Right forelimb (tissue), 1 donor: ENCODE measurements at regions not wholly inside any gene's neighbourhood (a gene's known extent, or its start where the extent isn't known, plus 50 kb on each side); places are given as distances from the start of the nearest gene placed in this dataset.
A peak's percentile ranks its signal among the peaks of the same experiment; 100 is the strongest.
"Not testable (repeated sequence)": the region's sequence is repeated elsewhere in the genome, so short reads cannot be mapped to it uniquely, and the experiment has no call there.

Experiments
- DNase-seq: peaks from one replicate; pipeline ENCODE4 v3.0.0-alpha.2; 2018

DNA sequence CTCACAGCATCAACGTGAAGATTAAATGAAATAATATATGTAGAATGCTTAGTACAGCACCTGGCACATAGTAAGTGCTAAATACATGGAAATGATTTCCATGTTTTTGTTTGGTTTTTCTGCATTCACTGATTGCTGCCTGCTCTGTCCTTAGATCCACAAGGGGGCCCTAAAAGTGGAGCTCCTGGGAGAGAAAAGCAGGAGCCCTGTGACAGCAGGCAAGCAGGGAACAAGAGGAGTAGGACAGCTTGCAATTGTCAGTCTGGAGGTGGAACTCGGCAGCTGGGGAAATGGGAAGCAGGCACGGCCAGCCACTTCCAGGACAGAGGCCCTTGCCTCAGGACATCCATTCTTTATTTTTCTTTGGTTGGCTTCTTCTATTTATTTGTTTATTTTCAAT lies 292.9 kb downstream of the BMP4 start:
- no peak for DNase-seq

DNA sequence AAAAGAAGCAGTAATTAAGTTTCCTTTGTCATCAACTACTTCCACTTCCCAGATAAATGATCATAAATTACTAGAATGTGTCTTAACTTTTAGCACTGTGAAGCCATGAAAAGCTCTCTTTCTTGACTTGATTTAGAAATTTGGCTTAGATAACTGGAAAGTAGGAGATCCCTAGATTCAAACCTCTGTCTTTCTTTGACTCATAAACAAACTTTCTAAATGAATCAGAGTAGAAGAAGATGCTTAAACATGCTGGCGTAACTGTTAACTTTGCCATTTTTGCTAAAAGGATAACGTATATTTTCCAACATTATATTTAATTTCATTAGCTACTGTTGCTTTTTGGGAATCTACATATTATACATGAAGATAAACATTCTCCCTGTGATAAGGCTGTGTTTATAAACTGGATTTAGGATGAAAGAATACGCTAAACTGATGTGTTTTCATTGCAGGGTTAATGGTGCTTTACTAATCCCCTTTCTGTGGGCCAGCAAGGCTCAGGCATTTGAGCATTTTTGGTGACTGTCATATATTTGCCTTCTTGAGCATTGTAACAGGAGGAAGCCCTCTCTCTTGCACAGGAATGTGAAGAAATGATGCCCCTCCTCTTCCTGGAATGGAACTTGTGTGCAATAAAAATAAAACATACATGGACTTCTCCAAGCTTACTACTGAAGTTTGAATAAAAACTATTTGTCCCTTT lies 301.4 kb downstream of the BMP4 start:
- DNase-seq: no peak

DNA sequence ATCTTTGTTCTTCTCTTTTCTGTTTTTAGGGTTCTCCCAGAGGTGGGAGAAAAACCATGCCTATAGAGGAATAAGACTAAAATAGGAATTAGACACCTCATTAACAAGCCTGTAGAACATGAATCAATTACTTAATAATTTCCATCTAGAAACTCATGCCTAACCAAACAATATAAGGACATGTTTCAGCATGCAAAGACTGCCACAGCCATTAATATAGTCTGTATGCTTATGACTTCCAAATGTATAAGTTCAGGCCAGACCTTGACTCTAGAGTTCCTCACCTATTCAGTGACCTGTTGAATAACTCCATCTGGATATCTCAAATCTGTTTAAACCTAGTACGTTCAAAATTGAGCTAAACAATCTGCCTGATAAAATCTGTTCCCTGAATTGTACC lies 304.6 kb downstream of the BMP4 start:
- no peak for DNase-seq

DNA sequence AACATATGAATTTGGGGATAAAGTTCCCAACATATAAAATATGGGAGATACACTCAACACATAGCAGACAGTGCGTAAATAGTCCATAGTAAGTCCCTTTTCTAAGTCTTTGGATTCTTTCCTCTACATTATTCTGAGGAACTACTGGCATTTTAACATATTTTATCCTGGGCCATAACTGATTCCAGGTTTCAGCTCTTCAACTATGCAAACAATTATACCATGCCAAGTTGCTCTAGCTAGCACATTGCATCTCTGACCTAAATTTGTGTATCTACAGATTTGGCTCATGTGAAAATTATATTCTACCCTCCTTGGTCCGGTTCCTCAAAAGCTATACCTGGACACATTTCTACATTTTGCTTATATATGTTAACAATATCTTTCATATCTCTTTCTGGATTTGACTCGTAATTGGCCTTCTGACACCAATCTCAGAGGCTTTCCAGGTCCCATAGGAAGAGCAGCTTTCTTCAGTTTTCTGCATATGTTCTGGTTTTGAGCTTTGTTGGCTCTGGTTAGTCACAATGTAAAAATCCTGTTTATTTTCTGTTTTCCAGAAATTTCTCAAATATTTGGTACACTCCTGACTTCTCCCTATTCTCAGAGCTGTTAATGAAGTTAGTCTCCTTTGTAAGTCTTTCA lies 305.4 kb downstream of the BMP4 start:
- DNase-seq: no peak

DNA sequence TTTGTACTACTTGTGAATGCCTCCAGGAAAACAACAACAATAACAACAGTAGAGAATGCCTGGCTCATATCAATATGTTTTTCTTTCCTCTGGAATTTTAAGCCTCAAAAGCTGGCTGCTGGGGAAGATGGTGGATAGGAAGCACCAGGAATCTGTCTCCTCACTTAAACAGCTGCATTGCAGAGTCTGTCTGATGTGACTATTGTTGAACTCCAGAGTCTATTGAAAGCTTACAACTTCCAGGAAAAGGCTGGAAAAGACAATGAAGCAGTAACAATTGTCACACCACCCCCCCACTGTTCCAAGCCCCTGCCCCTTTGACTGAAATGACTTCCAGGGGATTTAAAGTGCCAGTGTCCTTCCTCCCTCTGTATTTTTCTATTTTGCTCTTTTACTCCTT lies 309.7 kb downstream of the BMP4 start:
- no peak for DNase-seq

DNA sequence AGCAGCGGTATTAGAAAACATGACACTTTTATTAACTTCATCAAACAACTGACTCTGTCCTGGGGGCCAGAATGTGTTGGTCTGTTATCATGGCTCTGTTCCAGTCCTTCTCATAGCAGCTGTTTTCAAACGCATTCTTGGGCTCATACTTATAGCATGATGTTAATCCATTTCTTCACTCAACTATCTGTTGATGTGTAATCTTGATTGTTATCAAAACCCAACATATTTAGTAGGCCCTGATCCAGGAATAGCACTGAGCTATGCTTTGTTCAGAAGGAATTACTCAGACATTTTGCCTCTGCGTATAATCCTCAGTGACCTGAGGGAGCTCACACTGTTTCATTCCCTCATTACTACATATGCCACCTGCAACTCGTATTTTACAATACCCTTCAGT lies 315.9 kb downstream of the BMP4 start:
- no peak for DNase-seq

DNA sequence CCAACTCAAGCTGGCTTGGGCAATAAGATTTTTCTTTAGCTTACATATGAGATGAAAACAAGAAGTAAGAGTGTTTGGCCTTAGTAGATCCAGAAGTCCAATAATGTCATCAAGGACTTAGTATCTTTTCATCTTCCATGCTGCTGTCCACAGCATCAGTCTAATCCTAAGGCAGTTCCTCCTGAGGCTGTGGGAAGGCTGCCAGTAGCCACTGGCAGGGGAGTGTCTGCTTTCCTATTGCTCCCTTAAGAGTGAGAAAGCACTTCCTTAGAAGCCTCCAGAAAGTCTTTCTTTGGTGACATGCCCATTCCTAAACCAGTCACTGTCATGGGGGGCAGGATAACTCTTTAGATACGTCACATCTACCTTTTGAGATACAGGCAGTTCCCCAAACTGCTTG lies 317.7 kb downstream of the BMP4 start:
- no peak for DNase-seq

DNA sequence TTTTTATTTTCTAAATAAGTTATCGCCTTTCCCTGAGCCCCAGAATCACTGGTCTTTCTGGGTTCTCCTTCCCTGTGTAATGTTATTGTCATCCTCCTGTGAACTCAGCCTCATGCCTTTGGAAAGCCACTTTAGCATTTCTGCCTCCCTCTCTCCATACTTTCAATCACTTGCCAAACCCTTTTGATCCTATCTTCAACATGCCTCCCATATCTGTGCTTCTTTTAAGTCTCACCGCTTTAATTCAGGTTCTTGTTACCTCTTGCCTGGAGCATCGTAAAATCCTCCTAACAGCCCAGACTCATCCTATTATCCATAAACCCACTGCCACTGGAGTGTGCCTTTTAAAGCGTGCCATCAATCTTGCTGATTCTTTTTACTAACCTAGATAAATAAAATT lies 321.8 kb downstream of the BMP4 start:
- no peak for DNase-seq

DNA sequence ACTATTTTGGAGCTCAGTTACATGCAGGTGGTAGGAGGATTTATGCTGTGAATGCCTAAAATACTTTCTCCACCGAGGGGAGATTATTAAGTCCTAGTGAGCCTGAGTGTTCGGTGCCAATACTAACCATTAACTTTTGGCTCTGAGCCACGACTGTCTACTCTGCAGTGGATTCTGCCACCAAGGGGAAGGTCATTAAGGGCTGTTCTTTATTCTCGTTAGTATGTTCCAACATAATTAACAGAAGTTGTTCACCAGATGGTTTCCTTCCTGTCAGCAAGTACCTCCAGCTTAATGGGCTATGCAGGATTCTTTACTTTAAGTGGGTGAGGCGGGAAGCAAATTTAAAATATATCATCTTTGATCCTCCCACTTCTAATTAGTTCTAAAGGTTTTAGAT lies 326.3 kb downstream of the BMP4 start:
- DNase-seq: no peak

DNA sequence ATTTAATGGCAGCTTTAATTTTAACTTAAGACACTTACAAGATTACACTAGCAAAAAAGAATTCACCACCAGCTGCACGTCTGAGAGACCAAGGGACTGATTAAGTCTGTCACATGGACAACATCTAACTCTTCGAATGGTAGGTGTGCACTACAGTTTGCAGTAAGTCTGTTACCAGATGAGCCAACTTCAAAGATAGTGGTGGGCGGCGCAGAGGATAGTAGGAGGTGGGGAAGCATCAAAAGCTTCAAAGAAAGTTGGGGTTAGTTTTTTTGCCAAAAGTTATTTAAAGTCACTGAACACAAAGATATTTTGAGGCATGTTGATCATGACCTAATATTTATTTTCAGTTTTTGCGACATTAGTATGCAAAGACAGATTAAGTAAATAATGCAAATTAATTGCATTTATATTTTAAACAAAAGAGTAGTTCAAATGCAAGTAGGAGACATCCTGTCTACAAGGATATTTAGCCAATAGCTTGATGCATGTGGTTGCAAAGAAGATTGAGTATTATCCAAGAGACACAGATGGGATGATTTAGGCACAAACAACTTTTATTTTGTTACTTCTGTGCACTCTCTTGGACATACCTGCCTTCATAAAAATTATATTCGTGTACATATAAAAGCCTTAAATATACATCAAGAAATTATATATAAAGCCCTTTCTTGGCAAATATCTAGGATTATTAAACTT lies 327.7 kb downstream of the BMP4 start:
- no peak for DNase-seq

DNA sequence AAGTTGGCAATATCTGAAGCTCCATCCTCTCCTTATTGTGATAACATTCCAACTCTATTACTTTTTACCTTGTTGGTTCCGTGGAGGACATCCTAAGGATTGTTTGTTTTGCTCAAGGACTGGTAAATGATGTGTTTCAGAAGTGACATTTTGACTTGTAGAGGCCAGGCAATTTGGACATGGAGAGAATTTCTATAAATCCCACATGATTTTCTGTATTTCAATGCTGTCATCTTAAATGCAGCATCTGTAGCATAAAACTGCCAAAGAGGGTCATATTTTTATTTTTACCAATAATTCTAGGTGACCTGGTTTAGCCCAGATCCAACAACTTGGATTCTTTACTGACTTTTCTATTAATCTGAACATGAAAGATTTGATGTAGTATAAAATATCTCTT lies 328.4 kb downstream of the BMP4 start:
- DNase-seq: no peak

DNA sequence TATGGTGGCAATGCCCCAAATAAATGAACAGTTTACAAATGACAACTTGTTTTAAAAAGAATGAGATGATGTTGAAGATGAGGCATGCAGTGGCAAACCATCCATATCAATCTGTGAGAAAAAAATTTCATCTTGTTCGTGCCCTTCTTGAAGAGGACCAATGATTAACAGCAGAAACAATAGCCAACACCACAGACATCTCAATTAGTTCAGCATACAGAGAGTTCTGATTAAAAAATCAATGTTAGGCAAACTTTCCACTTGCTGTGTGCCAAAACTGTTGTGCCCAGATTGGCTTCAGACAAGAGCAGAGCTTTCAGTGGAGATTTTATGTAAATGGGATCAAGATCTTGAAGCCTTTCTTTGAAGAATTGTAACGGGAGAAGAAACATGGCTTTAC lies 329.9 kb downstream of the BMP4 start:
- DNase-seq: no peak

DNA sequence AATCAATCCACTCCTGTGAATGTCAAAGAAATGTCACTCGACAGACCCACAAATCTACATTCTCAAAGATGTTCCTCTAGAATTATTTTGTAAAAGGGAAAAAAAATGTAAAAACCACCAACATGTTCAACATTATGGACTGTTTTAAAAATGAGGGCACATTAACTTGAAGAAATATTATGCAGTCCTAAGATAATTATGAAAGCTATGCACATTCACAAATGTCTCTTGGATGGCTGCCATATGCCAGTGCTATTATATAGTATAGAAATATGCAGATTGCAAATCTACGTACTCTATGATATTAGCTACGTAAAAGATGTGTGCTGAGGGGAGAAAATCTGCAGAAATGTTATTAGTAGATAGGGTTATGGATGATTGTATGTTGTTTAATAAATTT lies 334.2 kb downstream of the BMP4 start:
- no peak for DNase-seq

DNA sequence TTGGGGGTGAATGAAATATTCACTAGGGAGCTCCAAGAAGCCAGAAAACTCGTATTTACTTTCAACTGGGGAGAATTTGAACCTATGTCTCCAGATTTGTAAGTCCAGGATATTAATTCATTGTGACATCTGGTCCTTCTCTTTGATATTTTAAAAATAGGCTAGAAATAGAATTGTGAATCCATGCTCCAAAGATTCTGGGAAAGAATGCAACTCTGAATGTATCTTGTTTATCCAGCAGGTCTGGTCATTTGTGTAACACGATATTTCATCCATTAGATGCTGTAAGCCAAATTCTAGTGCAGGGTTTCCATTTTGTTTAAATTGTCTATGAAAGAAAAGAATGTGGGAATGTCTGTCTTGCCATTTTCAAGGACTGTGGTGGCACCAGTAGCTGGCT lies 334.7 kb downstream of the BMP4 start:
- DNase-seq: no peak

DNA sequence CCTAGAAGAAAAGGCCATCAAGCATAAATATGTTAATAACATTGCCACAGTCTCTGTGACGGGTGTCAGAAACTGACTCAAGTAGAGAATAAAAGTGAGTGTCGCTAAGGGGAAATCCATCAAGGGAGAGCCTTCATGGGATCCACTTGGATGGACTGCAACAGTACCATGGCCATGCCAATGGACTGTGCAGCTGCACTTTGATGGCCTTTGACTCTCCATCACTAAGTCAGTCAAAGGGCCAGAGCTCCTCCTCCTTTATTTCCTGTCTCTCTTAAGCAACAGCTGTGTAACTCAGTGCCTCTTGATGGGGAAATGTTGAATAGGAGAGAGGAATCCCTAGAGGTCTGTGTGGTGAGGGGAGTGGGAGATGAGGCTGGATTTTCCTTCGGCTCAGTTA lies 335.2 kb downstream of the BMP4 start:
- DNase-seq: no peak

DNA sequence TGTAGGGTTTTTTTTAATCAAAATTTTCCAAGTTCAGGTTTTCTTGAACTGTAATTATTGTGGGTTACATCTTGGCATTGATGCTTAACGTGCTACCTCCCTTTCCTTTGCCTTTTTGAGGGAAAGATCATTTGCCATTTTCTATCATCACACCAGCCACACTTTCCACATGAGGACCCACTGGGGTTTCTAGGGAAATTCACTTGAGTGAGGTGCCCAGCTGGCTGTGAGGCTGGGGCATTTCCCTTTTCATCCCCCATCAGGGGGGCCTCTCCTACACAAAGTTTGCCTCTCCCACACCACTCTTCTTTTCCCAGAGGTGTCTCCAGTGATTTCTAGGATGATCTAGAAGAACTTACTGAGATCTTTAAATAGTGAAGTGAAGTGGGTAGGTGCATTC lies 335.7 kb downstream of the BMP4 start:
- DNase-seq: no peak

DNA sequence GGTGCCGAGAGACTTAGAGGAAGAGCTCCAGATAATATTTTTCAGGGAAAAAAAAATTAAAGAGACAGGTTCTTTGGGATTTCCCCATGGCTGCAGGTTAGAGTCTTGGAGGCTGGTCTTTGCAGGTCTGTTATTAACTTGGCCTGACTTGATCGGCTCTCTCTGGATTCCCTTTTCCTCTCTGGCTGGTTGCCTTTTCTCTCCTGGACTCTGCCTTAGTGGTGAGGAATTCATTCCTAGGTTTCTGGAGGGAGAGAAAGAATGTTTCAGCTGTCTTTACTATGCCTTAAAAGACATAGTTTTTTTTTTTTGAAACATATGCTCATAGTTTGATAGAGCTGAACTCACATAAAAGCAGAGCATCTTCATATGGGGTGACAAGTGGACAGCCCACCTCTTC lies 336.3 kb downstream of the BMP4 start:
- DNase-seq: peak; percentile 61

DNA sequence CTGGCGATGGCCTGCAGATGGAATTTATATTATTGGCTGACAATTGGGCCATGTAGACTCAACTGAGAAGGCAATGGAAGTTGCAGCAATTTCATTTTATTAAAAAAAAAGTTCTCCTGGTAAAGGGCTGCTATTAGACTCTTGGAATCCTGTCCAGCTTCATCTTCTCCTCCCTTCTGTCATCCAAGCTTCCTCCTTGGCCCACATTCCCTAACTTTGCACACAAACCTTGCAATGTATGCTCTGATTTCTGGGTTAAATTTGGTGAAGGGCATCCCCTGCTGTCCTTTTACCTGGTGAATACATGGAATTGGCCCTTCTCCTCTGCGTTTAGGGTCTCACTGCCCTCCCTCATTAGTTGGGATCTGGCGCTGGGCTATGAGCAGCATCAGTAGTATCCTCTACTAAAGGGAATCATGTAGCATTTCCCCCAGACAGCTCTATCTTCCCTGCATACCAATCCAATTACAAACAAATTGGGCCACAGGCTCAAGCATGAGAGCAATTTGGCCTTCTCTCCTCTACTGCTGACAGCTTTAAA lies 336.9 kb downstream of the BMP4 start:
- DNase-seq: peak; percentile 71

DNA sequence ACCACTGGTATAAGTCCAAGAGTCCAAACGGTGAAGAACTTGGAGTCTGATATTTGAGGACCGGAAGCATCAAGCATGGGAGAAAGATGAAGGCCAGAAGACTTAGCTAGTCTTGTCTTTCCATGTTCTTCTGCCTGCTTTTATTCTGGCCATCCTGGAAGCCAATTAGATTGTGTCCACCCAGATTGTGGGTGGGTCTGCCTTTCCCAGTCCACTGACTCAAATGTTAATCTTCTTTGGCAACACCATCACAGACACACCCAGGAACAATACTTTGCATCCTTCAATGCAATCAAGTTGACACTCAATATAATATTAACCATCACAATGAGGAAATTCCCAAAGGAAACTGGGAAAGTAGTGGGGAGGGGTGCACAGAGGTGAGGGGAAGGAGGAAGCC lies 340.1 kb downstream of the BMP4 start:
- not testable (repeated sequence) for DNase-seq

DNA sequence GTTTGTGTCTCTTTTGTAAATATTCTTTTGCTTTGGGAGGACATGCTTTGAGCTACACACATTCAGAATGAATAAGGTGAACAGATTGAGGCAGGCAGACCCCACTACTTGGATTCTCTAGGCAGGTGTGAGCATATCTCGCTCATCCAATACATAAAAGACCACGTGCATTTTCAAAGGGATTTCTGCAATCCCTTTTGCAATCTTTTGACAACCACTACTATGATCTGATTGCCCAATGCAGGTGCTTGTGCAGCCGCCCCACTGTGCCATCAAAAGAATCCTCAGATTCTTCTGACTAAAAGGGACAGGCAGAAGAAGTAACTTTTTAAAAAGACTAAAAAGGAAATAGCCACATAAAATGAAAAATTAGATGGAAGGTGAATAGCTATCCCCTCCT lies 341.4 kb downstream of the BMP4 start:
- no peak for DNase-seq

DNA sequence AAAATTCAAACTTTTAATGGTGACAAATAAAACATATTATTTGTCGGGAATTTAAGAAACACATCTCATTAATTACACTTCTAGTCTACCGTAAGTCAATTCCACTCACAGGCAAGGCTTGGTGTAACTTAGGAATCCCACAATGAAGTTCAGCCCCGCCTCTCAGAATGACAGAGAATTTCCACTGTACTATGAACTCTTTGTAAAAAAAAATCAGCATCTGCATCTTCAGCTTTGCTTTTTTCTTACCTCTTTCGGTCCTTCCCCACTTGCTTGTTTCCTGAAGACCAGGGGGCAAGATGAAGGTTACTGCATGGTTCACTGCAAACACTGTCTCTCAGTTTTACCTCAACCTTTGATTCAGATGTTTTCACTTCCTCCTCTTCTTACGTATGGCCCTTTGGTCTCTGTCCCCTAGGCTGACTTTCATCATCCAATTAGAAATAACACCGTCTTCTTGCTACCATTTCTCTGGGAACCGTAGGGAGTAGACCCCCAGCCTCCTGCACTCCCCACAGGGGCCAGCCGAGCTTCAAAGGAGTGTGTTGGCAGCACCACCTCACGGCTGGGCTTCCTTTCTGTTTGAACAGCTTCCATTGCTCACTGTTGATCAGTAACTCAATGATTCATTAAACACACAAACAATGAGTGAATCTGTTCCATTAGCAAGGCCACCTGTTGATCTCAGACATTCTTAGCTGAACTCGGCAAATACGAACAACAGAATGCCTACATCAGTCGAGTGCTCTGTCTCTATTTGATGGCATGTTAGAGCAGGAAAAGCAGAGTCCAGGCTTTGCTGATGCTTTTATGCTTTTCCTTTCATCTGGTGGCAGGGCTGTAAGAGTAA lies 343.0 kb downstream of the BMP4 start:
- DNase-seq: no peak

DNA sequence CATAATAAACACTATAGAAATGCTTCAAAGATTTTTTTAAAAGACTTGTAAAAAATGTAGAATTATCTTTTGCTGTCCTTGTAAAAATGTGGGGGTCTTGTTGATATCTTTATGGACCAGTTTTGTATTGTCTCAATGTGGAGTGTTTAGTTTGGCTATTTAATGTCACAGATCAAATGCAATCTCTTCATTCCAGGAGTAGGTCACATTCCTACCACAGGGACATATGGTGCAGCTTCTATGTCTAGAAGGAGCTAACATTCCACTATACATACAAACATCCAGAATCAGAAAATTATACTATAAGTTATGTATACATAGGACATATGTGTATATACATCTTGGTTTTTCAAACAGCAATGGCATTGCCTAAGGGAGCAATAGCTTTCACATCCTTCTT lies 345.7 kb downstream of the BMP4 start:
- no peak for DNase-seq

DNA sequence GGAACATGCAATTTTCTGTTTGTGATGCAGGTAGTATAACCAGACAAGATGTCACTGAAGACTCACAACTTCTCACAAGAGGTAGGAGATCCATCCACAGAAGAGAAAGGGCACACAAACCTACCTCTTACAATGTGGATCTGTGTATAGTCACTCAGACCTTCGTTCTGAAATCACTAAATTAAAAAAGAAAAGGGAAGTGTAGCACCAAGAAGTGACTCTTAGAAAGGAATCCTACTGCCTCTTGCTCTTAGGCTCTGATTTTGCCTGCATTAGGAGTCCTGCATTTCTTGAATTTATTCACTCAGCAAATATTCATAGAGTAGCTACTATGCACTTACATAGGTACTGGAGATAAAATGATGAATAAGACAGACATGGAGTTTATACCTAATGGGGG lies 347.6 kb downstream of the BMP4 start:
- no peak for DNase-seq
